ENCODE measurements at regions not wholly inside any gene's neighbourhood (a gene's known extent, or its start where the extent isn't known, plus 50 kb on each side); places are given as distances from the start of the nearest gene placed in this dataset.
A peak's percentile ranks its signal among the peaks of the same experiment; 100 is the strongest.

- no peak for DNase-seq (ENCODE audit: low read depth, low spot score)
Measured at GRCh38 chr17:77320485-77321256, 179.9 kb downstream of the SEC14L1 start.

DNA sequence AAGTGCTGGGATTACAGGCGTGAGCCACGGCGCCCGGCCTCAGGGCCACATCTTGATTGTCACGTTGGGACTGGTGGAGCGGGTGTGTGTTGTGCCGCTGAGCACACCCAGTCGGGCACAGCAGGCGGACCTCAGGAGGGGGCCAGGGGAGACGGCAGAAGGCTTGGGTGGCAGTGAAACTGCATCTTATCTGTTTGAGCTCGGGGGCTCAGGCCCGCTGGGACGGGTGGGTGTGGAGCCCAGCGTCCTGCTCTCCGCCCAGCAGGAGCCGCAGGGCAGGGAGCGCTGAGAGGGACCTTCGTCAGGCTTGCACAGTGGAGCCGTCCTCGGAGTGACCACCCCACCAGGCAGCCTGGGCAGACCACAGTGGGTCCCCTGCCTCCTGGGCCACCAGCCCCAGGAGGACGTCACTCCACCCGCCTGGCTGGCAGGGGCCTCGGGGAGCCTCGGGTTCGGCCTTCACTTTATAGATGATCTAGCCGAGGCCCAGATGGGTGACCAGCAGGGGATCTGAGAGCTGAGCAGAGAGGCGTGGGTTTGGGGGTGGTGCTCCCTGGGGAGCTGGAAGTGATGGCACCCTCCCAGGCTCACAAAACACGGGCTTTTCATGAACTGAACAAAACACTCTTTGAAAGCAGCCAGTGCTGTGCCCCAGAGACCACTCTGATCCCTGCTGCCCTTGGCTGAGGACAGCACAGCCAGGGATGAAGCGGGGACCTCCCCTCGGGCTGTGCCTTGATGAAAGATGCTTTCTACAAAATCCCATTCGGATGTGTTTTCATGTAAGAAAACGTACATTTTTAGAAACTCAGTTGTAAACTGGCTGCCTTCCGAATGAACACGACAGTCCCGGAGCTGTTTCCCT is 181.1 kb downstream of the SEC14L1 start:
- DNase-seq (ENCODE audit: low read depth, low spot score), result no peak

GRCh38 chr17:77322514-77323412 is 182.0 kb downstream of the SEC14L1 start:
- DNase-seq (ENCODE audit: low read depth, low spot score), result peak; percentile 93

- no peak for DNase-seq (ENCODE audit: low read depth, low spot score)
Measured at GRCh38 chr17:77323413-77324171, 182.8 kb downstream of the SEC14L1 start.

DNA sequence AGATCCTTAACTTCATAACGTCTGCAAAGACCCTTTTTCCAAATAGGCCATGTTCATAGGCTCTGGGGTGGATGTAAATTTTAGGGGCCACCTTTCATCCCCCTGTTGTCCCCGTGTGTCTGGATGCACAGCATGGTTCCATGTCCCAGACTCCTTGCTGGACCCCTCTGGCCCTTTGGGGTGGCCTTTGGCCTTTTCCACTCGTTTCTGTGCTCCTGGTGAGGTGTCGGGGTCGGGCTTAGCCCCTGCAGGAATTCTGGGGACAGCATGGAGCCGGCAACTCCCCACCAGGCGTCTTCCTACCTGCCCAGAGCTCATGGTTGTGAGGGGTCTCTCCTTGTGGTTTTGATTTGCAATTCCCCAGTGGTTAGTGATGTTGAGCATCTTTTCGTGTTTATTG is 183.5 kb downstream of the SEC14L1 start:
- DNase-seq (ENCODE audit: low read depth, low spot score), result no peak

DNA sequence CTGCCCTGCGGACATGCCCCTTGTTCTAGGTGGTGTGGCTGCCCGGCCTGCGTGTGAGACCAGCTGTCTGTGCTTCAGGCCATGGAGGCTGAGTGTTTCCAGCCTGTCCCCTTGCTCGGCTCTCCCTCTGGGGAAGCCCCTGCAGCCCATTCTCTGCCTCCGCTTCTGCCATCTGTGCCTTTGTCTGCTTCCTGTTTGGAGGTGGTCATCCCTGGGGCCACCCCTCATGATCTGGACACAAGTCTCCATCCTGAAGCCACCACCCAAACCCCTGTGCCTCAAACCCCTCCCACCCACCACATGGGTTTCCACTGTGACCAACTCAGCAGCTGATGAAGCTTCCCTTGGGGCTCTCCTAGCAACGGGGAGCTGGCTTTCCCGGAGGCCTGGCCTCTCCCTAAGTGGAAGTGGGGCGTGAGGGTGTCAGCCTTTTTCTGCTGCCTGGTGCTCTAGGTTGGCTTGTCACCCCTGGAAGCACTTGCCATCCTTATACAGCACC is 184.9 kb downstream of the SEC14L1 start:
- no peak for DNase-seq (ENCODE audit: low read depth, low spot score)

- DNase-seq (ENCODE audit: low read depth, low spot score), result no peak
Measured at GRCh38 chr17:77326076-77326591, 185.4 kb downstream of the SEC14L1 start.

GRCh38 chr17:77326636-77327035 is 185.9 kb downstream of the SEC14L1 start:
- DNase-seq (ENCODE audit: low read depth, low spot score), result no peak

- no peak for DNase-seq (ENCODE audit: low read depth, low spot score)
Measured at GRCh38 chr17:77327181-77327565, 186.4 kb downstream of the SEC14L1 start.

DNA sequence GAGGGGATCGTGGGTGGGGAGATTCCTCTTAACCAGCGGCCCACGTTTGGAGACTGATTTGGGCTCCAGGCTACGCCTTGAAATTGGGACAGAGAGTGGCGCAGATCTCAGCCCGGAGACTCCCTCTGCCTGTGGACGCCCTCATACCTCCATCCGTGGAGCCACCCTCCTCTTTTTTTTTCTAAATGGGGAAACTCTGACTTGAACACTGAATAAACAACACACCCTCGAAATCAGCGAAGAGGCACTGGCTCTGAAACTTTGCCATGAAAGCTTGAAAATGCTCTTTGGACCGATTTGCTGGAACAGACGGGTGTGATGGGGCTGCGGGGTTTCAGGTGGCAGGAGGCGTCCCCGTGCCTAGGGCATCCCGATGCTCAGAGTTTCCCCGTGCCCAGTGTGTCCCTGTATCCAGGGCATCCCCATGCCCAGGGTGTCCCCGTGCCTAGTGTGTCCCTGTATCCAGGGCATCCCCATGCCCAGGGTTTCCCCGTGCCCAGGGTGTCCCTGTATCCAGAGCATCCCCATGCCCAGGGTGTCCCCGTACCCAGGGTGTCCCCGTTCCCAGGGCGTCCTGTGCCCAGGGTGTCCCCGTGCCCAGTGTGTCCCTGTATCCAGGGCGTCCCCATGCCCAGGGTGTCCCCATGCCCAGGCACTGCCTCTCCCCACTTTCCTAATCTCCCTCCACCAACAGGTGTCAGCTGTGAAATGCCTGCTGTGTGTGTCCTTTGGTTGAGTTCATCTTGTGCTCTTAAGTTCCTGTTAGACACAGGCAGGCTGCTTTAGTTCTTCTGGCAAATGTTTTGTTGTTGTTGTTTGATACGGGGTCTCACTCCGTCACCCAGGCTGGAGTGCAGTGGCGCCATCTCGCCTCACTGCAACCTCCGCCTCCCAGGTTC is 187.0 kb downstream of the SEC14L1 start:
- DNase-seq (ENCODE audit: low read depth, low spot score), result no peak

DNA sequence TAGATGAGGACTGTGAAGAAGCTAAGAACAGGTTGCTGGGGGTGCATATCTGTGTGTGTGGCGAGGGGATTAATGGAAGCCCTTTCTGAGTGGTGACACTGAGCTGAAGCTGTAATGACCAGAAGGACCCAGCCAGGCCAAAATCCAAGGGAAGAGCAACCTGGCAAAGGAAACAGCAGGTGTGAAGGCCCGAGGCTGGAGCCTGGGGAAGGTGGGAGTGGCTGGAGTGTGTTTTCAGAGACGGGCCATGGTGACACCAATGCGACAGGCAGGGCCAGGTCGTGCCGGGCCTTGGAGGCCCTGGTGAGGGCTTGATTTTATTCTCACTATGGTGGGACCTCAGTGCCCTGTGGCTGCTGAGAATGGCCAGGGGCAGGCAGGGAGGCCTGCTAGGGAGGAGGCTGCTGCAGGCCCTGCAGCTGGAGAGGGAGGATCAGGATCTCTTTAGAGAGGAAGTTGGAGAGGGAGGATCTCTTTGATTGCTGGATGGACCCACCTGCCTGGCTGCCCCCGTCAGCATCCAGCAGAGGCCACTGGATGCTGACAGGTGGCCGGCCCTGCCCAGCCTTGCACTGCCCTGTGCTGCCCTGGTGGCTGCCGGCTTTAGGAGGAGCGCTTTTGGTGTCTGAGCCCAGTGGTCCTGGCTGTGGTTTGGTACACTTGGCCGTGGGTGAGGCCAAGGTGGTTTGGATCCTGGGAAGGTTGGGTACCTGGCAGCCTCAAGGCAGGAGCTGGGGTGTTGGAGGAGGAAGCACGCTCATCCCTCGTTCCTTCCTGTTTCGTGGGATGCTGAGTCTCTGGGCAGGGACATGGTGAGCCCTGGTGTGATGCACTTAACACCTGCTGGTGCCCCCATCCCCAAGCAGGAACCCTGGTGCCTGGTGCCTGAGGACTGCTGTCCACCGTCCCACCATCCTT is 188.3 kb downstream of the SEC14L1 start:
- no peak for DNase-seq (ENCODE audit: low read depth, low spot score)

- DNase-seq (ENCODE audit: low read depth, low spot score), result no peak
Measured at GRCh38 chr17:77329741-77330531, 189.2 kb downstream of the SEC14L1 start.

DNA sequence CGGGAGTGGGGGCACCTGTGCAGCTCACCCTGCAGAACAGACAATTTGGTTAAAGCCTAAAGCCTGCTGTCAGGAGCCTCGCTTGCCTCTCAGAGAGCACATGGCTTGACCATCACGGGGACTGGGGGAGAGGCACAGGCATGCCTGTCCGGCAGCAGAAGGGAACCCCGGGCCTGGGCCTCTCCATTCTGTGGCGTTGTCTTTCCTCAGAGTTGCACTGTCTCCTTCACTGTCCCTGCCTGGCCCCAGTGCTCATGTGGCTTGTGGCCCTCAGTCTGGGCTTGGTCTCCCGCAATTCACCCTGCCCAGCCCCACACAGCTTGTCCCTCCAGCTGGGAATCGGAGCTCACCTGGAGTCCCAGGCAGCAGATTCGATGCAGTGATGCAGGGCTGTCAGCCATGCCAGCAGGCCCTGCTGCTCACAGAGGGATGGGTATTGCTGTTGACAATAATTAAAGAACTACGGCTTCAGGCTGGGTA is 189.9 kb downstream of the SEC14L1 start:
- no peak for DNase-seq (ENCODE audit: low read depth, low spot score)

GRCh38 chr17:77331301-77331864 is 190.6 kb downstream of the SEC14L1 start:
- peak; percentile 93 for DNase-seq (ENCODE audit: low read depth, low spot score)

- DNase-seq (ENCODE audit: low read depth, low spot score), result no peak
Measured at GRCh38 chr17:77332034-77332971, 191.5 kb downstream of the SEC14L1 start.

Measured in ELF-1 (cell line).